ENCODE measurements at regions not wholly inside any gene's neighbourhood (a gene's known extent, or its start where the extent isn't known, plus 50 kb on each side); places are given as distances from the start of the nearest gene placed in this dataset.

DNA sequence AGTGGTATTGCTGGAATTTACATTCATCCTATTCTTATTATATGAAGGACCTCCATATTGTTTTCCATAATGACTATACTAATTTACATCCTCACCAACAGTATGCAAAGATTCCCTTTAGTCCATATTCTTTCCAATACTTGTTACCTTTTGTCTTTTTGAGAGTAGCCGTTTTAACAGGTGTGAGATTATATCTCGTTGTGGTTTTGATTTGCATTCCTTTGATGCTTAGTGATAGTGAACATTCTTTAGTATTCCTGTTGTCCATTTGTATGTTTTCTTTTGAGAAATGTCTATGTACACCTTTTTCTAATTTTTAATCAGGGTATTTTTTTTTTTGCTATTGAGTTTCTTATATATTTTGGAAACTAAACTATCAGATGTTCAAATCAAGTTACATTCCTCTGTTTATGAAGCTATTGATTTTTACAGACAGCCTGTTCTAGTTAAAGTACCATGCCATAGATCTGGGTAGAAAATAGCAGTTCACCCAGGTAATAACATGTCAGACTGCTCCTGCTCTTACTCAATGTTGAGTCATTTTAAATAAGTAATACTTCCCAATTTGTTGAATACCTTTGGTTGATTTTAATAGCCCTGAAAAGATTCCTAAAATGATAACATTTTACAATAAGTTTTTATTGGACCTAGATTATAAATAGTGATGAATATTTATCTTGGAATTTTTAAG, 1108.7 kb downstream of the NCAM2 start:
- DNase-seq (ENCODE audit: extremely low read depth, insufficient read length), result no peak
- TF ChIP-seq, protein P1, sequence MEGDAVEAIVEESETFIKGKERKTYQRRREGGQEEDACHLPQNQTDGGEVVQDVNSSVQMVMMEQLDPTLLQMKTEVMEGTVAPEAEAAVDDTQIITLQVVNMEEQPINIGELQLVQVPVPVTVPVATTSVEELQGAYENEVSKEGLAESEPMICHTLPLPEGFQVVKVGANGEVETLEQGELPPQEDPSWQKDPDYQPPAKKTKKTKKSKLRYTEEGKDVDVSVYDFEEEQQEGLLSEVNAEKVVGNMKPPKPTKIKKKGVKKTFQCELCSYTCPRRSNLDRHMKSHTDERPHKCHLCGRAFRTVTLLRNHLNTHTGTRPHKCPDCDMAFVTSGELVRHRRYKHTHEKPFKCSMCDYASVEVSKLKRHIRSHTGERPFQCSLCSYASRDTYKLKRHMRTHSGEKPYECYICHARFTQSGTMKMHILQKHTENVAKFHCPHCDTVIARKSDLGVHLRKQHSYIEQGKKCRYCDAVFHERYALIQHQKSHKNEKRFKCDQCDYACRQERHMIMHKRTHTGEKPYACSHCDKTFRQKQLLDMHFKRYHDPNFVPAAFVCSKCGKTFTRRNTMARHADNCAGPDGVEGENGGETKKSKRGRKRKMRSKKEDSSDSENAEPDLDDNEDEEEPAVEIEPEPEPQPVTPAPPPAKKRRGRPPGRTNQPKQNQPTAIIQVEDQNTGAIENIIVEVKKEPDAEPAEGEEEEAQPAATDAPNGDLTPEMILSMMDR (IDR thresholded peaks at IDR 0.05; ENCODE audit: insufficient read depth, low read length, poor library complexity, severe bottlenecking), result no peak
- Histone ChIP-seq H3K4me3 (replicated peaks; ENCODE audit: low read depth, low read length) (no peak overlapping the region), H3K36me3 (ENCODE audit: control insufficient read depth, insufficient read depth, low read length) (no peaks in the 10 kb centered on the region), H3K27me3 (replicated peaks; ENCODE audit: control insufficient read depth, insufficient read depth, low read length) (no peaks in the 10 kb centered on the region)

- TF ChIP-seq, protein P1 (IDR thresholded peaks at IDR 0.05; ENCODE audit: insufficient read depth, low read length, poor library complexity, severe bottlenecking), result no peak
- no peak overlapping the region for H3K4me3 ChIP-seq (replicated peaks; ENCODE audit: low read depth, low read length)
- no peak for DNase-seq (ENCODE audit: extremely low read depth, insufficient read length)
- no peaks in the 10 kb centered on the region for H3K36me3 ChIP-seq (ENCODE audit: control insufficient read depth, insufficient read depth, low read length)
- no peaks in the 10 kb centered on the region for H3K27me3 ChIP-seq (replicated peaks; ENCODE audit: control insufficient read depth, insufficient read depth, low read length)
Observed at GRCh38 chr21:22115746-22116145, 1117.5 kb downstream of the NCAM2 start.

DNA sequence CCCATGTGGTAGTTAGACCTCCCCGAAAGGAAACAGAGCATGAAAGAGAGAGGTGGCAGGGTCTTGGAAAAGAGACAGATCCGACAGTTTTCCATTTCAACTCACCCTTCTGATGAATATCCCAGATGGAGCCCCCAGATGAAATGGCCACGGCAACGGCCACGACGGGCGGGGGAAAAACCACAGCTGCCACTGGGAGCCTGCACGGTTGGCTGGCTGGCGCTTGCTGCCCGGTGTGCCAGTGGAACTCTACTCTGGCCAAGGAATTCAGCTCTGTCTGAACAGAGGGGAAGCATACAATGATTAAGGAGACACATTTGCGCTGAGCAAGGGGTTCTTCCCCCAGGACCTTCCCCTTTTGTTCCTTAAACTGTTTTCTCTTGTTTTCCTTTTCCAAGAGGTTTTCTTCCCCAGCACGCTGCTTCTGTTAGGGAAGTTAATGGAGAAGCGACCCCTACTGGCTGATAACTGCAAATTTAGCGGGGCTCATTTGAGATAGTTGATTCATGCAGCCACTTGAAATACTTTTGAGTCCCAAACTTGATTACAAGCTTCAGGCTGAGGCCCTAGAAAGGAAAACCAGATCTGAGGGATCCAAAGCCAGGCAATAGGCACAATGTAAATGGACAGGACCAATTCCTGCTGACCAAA, 1122.5 kb downstream of the NCAM2 start:
- TF ChIP-seq, protein P1 (IDR thresholded peaks at IDR 0.05; ENCODE audit: insufficient read depth, low read length, poor library complexity, severe bottlenecking), result no peak
- Histone ChIP-seq H3K4me3 (replicated peaks; ENCODE audit: low read depth, low read length) (no peak overlapping the region), H3K27me3 (replicated peaks; ENCODE audit: control insufficient read depth, insufficient read depth, low read length) (no peaks in the 10 kb centered on the region), H3K36me3 (ENCODE audit: control insufficient read depth, insufficient read depth, low read length) (no peaks in the 10 kb centered on the region)
- DNase-seq (ENCODE audit: extremely low read depth, insufficient read length), result no peak

- TF ChIP-seq, protein P1 (IDR thresholded peaks at IDR 0.05; ENCODE audit: insufficient read depth, low read length, poor library complexity, severe bottlenecking), result no peak
- no peak for DNase-seq (ENCODE audit: extremely low read depth, insufficient read length)
- Histone ChIP-seq H3K4me3 (replicated peaks; ENCODE audit: low read depth, low read length) (no peak overlapping the region), H3K36me3 (ENCODE audit: control insufficient read depth, insufficient read depth, low read length) (no peaks in the 10 kb centered on the region), H3K27me3 (replicated peaks; ENCODE audit: control insufficient read depth, insufficient read depth, low read length) (no peaks in the 10 kb centered on the region)
Observed at GRCh38 chr21:22125581-22125980, 1127.4 kb downstream of the NCAM2 start.

DNA sequence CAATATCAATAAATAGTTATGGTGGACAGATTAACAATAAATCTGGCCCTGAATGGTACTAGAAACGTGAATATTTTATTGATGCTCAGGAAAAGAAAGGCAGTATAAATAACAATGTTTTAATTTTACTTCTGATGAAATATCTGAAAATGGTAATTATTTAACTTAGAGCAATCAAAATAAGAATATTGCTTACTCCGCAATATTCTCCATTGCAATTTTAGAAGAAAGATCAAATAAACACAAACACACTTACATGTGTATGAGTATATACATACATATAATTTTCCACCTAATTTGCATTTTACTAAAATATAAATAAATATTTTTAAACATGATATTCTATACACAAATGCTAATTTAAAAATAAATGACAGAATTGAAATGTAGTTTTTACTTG, 1130.5 kb downstream of the NCAM2 start:
- H3K27me3 ChIP-seq (replicated peaks; ENCODE audit: control insufficient read depth, insufficient read depth, low read length), result no peaks in the 10 kb centered on the region
- DNase-seq (ENCODE audit: extremely low read depth, insufficient read length), result no peak
- H3K36me3 ChIP-seq (ENCODE audit: control insufficient read depth, insufficient read depth, low read length), result no peaks in the 10 kb centered on the region
- no peak overlapping the region for H3K4me3 ChIP-seq (replicated peaks; ENCODE audit: low read depth, low read length)
- TF ChIP-seq, protein P1 (IDR thresholded peaks at IDR 0.05; ENCODE audit: insufficient read depth, low read length, poor library complexity, severe bottlenecking), result no peak
